GM13976 (cell line): ENCODE measurements at regions not wholly inside any gene's neighbourhood (a gene's known extent, or its start where the extent isn't known, plus 50 kb on each side); places are given as distances from the start of the nearest gene placed in this dataset.

ENCODE experiments used
- DNase-seq: peaks from one replicate; pipeline ENCODE4 v3.0.0; 2012; ENCODE audit warnings: low spot score
- in situ Hi-C: fragments of 300-500 bp; cut with MboI; formaldehyde crosslinking; loops from one replicate; pipeline ENCODE4 v1.12.0; 2022; ENCODE audit warnings: low sequenced_read_pairs, mixed read lengths, inconsistent platforms; ENCODE audit not compliant: unreplicated experiment
- TF ChIP-seq, protein P1 (sequence below): IDR thresholded peaks from 2 replicates; pipeline ENCODE4 v1.5.1; 2012; ENCODE audit warnings: borderline replicate concordance, mild to moderate bottlenecking; ENCODE audit not compliant: insufficient read depth; ENCODE audit errors: extremely low read depth, missing control alignments, control extremely low read depth

DNA sequence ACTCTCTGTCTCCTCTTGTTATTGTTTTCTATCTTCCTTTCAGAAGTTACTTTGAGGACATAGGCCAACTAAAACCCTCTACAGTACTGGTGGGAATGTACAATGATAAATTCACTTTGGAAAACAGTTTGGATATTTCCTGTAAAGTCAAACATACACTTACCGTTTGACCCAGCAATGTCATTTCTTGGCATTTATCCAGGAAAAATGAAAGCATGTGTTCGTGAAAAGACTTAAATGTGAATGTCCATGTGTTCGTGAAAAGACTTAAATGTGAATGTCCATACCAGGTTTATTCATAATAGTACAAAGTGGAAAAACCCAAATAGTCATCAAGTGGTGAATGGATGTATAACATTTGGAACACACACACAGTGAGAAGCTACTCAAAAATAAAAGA is 361.5 kb upstream of the DPH6 start:
- no peak for DNase-seq
- TF ChIP-seq, protein P1, sequence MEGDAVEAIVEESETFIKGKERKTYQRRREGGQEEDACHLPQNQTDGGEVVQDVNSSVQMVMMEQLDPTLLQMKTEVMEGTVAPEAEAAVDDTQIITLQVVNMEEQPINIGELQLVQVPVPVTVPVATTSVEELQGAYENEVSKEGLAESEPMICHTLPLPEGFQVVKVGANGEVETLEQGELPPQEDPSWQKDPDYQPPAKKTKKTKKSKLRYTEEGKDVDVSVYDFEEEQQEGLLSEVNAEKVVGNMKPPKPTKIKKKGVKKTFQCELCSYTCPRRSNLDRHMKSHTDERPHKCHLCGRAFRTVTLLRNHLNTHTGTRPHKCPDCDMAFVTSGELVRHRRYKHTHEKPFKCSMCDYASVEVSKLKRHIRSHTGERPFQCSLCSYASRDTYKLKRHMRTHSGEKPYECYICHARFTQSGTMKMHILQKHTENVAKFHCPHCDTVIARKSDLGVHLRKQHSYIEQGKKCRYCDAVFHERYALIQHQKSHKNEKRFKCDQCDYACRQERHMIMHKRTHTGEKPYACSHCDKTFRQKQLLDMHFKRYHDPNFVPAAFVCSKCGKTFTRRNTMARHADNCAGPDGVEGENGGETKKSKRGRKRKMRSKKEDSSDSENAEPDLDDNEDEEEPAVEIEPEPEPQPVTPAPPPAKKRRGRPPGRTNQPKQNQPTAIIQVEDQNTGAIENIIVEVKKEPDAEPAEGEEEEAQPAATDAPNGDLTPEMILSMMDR, result no peak
- in situ Hi-C loops, result no loop called here

DNA sequence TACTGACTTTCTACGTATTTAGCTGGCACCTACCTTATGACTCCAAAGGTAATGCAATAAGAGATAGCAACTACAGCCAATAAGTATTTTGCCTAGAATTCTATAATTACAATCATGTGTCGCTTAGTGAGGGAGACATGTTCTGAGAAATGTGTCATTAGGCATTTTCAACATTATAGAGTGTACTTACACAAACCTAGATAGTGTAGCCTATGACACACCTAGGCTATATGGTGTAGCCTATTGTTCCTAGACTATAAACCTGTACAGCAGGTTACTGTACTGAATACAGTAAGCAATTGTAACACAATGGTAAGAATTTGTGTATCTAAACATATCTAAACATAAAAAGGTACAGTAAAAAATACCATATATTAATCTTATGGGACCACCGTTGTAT is 363.4 kb upstream of the DPH6 start:
- in situ Hi-C loops, result no loop called here
- TF ChIP-seq, protein P1, result no peak
- DNase-seq, result no peak

DNA sequence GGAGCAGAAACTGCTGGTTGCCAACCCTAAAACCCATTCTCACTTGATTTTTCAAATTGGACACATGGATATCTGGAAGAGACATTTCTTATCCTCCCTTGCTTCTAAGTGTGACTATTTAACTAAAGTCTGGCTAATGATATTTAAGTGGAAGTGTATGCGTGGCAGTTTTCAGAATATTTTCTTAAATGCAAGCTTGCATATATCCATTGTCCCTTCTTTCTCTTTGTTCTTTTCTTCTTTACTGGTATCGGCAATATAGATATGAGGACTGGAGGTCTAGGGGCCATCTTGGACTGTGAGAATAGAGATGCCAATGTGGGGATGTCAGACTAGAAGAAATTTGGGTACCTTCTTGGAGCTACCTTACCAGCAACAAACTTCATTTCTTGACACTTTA is 364.3 kb upstream of the DPH6 start:
- in situ Hi-C loops, result no loop called here
- DNase-seq, result no peak
- TF ChIP-seq, protein P1, result no peak

DNA sequence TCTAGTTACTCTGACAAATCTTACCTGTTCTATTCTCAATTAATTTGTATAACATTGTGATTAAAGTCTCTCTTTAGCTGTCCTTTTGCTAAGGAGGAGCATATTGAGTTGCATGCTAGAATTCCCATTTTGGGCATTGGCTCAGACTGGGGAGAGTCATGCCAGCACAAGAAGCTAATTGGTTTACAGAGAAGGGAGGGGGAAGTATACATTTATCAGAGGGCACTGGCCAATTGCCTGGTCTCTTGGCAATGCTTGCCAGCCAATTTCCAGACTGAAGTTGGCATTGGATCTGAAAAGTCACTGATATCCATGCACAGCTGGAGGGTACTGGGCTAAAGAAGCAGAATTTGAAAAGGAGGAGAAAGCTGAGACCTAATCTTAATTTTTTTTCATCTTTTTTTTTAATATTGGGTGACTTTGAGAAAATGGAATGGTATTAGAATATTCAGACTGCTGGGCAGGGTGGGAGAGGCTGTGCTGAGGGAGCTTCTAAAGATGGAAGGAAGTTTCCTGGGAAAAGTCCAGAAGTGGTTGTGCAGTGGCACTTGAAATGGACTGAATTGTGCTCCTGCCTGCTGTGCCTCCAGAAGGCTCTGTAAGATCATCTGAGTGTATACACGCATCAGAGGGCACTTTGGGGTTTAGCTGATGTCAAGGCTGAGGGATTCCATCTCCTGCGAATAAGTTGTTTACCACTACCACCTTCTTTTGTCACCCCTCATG is 365.2 kb upstream of the DPH6 start:
- TF ChIP-seq, protein P1, result no peak
- DNase-seq, result no peak
- in situ Hi-C loops, result no loop called here

DNA sequence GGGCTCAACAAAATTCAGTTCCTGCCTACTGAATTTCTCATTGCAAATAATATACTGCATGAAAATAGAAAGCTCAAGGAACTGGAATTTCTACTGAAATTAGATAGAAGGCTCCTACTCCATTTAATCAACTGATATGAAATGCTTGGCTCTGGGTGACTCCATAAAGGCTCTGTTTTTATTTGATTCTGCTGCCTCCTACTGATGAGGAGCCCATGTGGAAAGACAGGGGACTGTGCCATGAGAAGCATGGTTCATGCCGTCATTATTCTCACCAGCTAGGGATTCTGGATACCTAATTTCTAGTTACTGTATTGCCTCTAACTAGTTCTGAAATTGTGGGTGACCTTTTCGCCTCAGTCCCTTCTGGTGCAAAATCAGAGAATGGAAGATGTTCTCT is 366.2 kb upstream of the DPH6 start:
- no peak for DNase-seq
- in situ Hi-C loops, result no loop called here
- TF ChIP-seq, protein P1, result no peak

DNA sequence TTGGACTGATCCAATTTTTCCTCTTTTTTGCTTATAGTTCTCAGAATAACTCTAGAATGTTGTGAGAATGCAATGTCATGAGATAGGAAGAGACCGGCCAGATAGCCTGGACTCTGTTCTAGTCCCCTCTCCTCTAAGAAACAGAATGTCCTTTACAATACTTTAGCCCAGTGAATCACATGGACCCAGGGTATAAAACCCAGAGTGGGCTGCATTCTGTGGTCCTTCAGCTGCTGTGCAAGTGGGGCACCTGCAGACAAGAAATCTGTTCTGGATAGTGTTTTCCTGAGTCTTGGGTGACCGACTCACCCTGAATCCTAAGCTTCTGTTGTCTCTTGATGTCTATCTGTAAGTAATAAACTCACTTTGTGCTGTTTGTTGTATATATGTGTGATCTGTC is 368.6 kb upstream of the DPH6 start:
- TF ChIP-seq, protein P1, result no peak
- DNase-seq, result no peak
- in situ Hi-C loops, result no loop called here
